ENCODE measurements at regions not wholly inside any gene's neighbourhood (a gene's known extent, or its start where the extent isn't known, plus 50 kb on each side); places are given as distances from the start of the nearest gene placed in this dataset.

- TF ChIP-seq EZH2 (IDR thresholded peaks at IDR 0.05; ENCODE audit: low read length) (no peak), CTCF (optimal IDR thresholded peaks at IDR 0.05 in 1 of 3, IDR thresholded peaks at IDR 0.05 in 1 of 3, conservative IDR thresholded peaks at IDR 0.05 in 1 of 3; ENCODE audit: extremely low read depth in 1 of 3, insufficient read depth in 2 of 3, low read length in 3 of 3) (no peak)
Measured at GRCh38 chr9:89835666-89836065, 230.9 kb downstream of the GADD45G start.

Data from keratinocyte (primary cell).